ENCODE measurements at regions not wholly inside any gene's neighbourhood (a gene's known extent, or its start where the extent isn't known, plus 50 kb on each side); places are given as distances from the start of the nearest gene placed in this dataset.

DNA sequence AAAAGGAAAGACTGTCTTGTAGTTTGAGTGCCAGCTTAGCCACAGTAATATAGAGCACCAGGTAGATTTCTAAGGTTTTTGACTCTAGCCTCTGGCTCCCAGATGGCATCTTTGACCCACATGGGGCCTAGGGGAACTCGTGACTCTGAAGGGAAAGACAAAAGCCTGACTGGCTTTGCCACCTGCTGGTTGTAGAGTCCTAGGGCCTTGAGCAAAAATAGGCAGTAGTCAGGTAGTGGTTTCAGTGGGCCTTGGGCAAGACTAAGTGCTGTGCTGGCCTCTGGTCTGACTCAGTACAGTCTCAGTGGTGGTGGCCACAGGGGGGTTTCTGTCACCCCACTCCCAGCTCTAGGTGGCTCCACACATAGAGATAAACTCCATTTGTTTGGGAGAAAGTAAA, 349.4 kb downstream of the FAM181B start:
- TF ChIP-seq POLR2A (IDR thresholded peaks at IDR 0.05) (no peak), POLR2AphosphoS5 (IDR thresholded peaks at IDR 0.05) (no peak), EP300 (IDR thresholded peaks at IDR 0.05) (no peak)
- TF ChIP-seq, protein P1, sequence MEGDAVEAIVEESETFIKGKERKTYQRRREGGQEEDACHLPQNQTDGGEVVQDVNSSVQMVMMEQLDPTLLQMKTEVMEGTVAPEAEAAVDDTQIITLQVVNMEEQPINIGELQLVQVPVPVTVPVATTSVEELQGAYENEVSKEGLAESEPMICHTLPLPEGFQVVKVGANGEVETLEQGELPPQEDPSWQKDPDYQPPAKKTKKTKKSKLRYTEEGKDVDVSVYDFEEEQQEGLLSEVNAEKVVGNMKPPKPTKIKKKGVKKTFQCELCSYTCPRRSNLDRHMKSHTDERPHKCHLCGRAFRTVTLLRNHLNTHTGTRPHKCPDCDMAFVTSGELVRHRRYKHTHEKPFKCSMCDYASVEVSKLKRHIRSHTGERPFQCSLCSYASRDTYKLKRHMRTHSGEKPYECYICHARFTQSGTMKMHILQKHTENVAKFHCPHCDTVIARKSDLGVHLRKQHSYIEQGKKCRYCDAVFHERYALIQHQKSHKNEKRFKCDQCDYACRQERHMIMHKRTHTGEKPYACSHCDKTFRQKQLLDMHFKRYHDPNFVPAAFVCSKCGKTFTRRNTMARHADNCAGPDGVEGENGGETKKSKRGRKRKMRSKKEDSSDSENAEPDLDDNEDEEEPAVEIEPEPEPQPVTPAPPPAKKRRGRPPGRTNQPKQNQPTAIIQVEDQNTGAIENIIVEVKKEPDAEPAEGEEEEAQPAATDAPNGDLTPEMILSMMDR (IDR thresholded peaks at IDR 0.05) = no peak
- H3K4me3 ChIP-seq = no peak overlapping the region
- no peaks in the 10 kb centered on the region for H3K4me1 ChIP-seq
- no peak for ATAC-seq (ENCODE audit: low FRiP score in 2 of 2)
- no peaks in the 10 kb centered on the region for H3K36me3 ChIP-seq
- H3K27me3 ChIP-seq = no peaks in the 10 kb centered on the region
- H3K27ac ChIP-seq = no peak overlapping the region
- DNase-seq = no peak
- 33 to 50% methylated on average over 1 of the region's 1 CpG for WGBS, 2 donors
- H3K9me3 ChIP-seq = no peaks in the 10 kb centered on the region

DNA sequence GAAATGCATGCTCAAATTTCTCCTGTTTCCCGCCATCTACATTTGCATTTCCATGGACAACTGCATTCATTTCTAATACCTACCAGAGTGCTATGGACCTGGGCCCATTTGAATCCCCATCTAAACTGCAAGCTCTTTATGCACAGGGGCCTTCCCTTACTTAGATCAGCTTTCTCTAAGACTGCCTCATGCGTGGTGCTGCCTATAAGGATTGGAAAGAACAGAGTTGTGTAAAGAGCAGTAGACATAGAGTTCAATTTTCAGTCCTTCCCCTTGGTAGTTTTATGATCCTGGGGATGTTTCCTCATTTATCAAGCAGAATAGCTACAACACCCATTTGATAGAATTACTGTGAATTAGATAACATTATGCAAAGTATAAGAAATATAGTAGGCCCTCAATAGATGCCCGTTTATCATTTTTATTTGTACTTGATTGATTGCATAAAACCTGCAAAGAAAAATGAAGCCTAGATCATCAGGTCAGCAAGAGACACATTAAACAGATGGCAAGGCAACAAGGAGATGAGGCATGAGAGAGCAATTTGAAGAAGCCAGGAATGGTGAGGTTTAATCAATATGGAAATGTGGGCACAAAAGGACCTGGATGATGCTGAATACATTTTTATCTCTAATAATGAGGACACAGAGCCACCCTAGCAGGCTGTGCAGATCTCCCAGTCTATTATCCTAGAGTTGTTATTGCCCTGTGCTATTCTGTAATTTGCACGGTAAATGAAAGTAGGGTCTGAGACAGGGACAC, 359.7 kb downstream of the FAM181B start:
- DNase-seq (no peak), ATAC-seq (ENCODE audit: low FRiP score in 2 of 2) (no peak)
- no peaks in the 10 kb centered on the region for H3K36me3 ChIP-seq
- no peaks in the 10 kb centered on the region for H3K9me3 ChIP-seq
- H3K27ac ChIP-seq = no peak overlapping the region
- TF ChIP-seq POLR2AphosphoS5 (IDR thresholded peaks at IDR 0.05) (no peak), POLR2A (IDR thresholded peaks at IDR 0.05) (no peak), EP300 (IDR thresholded peaks at IDR 0.05) (no peak)
- TF ChIP-seq, protein P1 (IDR thresholded peaks at IDR 0.05) = no peak
- H3K4me3 ChIP-seq = no peak overlapping the region
- WGBS, 2 donors = 87 to 88% methylated on average over 4 of the region's 4 CpGs
- H3K4me1 ChIP-seq = no peaks in the 10 kb centered on the region
- H3K27me3 ChIP-seq = no peaks in the 10 kb centered on the region

- Histone ChIP-seq H3K9me3 (no peaks in the 10 kb centered on the region), H3K4me3 (no peak overlapping the region), H3K36me3 (no peaks in the 10 kb centered on the region), H3K27me3 (no peaks in the 10 kb centered on the region), H3K4me1 (no peaks in the 10 kb centered on the region), H3K27ac (no peak overlapping the region)
- ATAC-seq (ENCODE audit: low FRiP score in 2 of 2) = no peak
- TF ChIP-seq POLR2A (IDR thresholded peaks at IDR 0.05) (no peak), EP300 (IDR thresholded peaks at IDR 0.05) (no peak), POLR2AphosphoS5 (IDR thresholded peaks at IDR 0.05) (no peak)
- TF ChIP-seq, protein P1 (IDR thresholded peaks at IDR 0.05) = no peak
- 81 to 86% methylated on average over 2 of the region's 2 CpGs for WGBS, 2 donors
- no peak for DNase-seq
These were observed 368.3 kb downstream of the FAM181B start for GRCh38 chr11:82365351-82365750.

GRCh38 chr11:82356316-82356715, 377.3 kb downstream of the FAM181B start:
- H3K27ac ChIP-seq = no peak overlapping the region
- ATAC-seq (ENCODE audit: low FRiP score in 2 of 2) (no peak), DNase-seq (no peak)
- no peaks in the 10 kb centered on the region for H3K27me3 ChIP-seq
- no peak for TF ChIP-seq POLR2A (IDR thresholded peaks at IDR 0.05)
- TF ChIP-seq, protein P1 (IDR thresholded peaks at IDR 0.05) = no peak
- TF ChIP-seq POLR2AphosphoS5 (IDR thresholded peaks at IDR 0.05) = no peak
- TF ChIP-seq EP300 (IDR thresholded peaks at IDR 0.05) = no peak
- H3K4me1 ChIP-seq = no peaks in the 10 kb centered on the region
- no peaks in the 10 kb centered on the region for H3K36me3 ChIP-seq
- WGBS, 2 donors = 61 to 78% methylated on average over 2 of the region's 2 CpGs
- no peak overlapping the region for H3K4me3 ChIP-seq
- no peaks in the 10 kb centered on the region for H3K9me3 ChIP-seq

DNA sequence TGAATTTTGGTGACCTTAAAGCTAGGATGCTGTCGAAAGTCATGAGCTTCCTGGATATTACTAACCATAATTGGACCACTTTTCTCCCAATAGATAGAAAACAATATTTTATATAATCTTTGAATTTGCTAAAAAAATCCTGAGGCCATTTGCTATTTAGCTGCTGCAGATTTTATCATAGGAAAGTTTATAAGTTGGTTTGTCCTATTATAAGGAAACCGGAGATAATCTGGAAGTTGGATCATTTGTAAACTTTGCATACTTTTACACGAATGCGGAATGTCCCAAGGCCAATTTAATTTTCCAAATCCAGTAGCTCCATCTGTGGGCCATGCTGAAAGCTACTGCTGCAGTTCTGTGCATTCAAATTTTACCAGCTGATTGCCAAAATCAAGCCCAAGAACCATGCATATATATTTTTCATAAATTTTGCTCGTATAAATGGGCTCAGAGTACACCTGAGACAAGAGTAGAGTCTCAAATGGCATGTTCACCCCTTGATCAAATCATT, 378.3 kb downstream of the FAM181B start:
- Histone ChIP-seq H3K4me3 (no peak overlapping the region), H3K9me3 (no peaks in the 10 kb centered on the region), H3K27ac (no peak overlapping the region), H3K36me3 (no peaks in the 10 kb centered on the region), H3K27me3 (no peaks in the 10 kb centered on the region), H3K4me1 (no peaks in the 10 kb centered on the region)
- ATAC-seq (ENCODE audit: low FRiP score in 2 of 2) = no peak
- TF ChIP-seq POLR2A (IDR thresholded peaks at IDR 0.05) = no peak
- TF ChIP-seq EP300 (IDR thresholded peaks at IDR 0.05) = no peak
- no peak for TF ChIP-seq POLR2AphosphoS5 (IDR thresholded peaks at IDR 0.05)
- TF ChIP-seq, protein P1 (IDR thresholded peaks at IDR 0.05) = no peak
- 69 to 75% methylated on average over 5 of the region's 5 CpGs for WGBS, 2 donors
- DNase-seq = no peak
